Parathyroid adenoma (tissue), 2 donors: ENCODE measurements at regions not wholly inside any gene's neighbourhood (a gene's known extent, or its start where the extent isn't known, plus 50 kb on each side); places are given as distances from the start of the nearest gene placed in this dataset.

Source experiments
- H2AFZ ChIP-seq: fragments of 300-600 bp; sonication (generic); one replicate; pipeline ENCODE4 v1.7.0; 2017; ENCODE audit warnings: antibody characterized with exemption, mild to moderate bottlenecking
- H3K27ac ChIP-seq: fragments of 300-600 bp; sonication (generic); one replicate; pipeline ENCODE4 v1.7.0; 2017
- H3K27me3 ChIP-seq: fragments of 300-600 bp; sonication (generic); one replicate; pipeline ENCODE4 v1.7.0; 2017; ENCODE audit warnings: low read length; ENCODE audit not compliant: control insufficient read depth, insufficient read depth
- H3K36me3 ChIP-seq: fragments of 300-600 bp; sonication (generic); one replicate; pipeline ENCODE4 v1.7.0; 2017; ENCODE audit warnings: low read length; ENCODE audit not compliant: control insufficient read depth, insufficient read depth
- H3K4me1 ChIP-seq: fragments of 300-600 bp; sonication (generic); one replicate; pipeline ENCODE4 v1.7.0; 2017; ENCODE audit warnings: control low read depth
- H3K4me2 ChIP-seq: fragments of 300-600 bp; sonication (generic); one replicate; pipeline ENCODE4 v1.7.0; 2017; ENCODE audit warnings: low read length
- H3K4me3 ChIP-seq: fragments of 300-600 bp; sonication (generic); one replicate; pipeline ENCODE4 v1.7.0; 2017; ENCODE audit warnings: low read depth, low read length
- H3K79me2 ChIP-seq: fragments of 300-600 bp; sonication (generic); one replicate; pipeline ENCODE4 v1.7.0; 2017; ENCODE audit warnings: control low read depth
- H3K9ac ChIP-seq: fragments of 300-600 bp; sonication (generic); one replicate; pipeline ENCODE4 v1.7.0; 2017; ENCODE audit warnings: mild to moderate bottlenecking
- H3K9me3 ChIP-seq: fragments of 300-600 bp; sonication (generic); one replicate; pipeline ENCODE4 v1.7.0; 2017; ENCODE audit warnings: low read length; ENCODE audit not compliant: control insufficient read depth
- CTCF ChIP-seq: fragments of 300-600 bp; sonication (generic); IDR thresholded peaks from one replicate; pipeline ENCODE4 v1.7.0; 2017; ENCODE audit warnings: antibody characterized with exemption, mild to moderate bottlenecking
- donor health status: primary hyperparathyroidism.

- Histone ChIP-seq H3K4me2 (no peak overlapping the region), H3K27ac (no peak overlapping the region), H3K4me3 (no peak overlapping the region), H3K27me3 (no peaks in the 10 kb centered on the region), H3K79me2 (no peaks in the 10 kb centered on the region), H3K4me1 (peaks cover 7% of the 10 kb centered on the region), H3K36me3 (no peaks in the 10 kb centered on the region), H3K9ac (no peak overlapping the region), H3K9me3 (no peaks in the 10 kb centered on the region), H2AFZ (no peak overlapping the region)
- no peak for TF ChIP-seq CTCF
Observed at GRCh38 chr6:91099479-91099878, 512.6 kb upstream of the MAP3K7 start.

- H3K4me2 ChIP-seq, result no peak overlapping the region
- H3K27ac ChIP-seq, result no peak overlapping the region
- H3K9ac ChIP-seq, result no peak overlapping the region
- TF ChIP-seq CTCF, result no peak
- no peak overlapping the region for H2AFZ ChIP-seq
- H3K9me3 ChIP-seq, result no peaks in the 10 kb centered on the region
- H3K4me1 ChIP-seq, result peaks cover 7% of the 10 kb centered on the region
- H3K79me2 ChIP-seq, result no peaks in the 10 kb centered on the region
- H3K27me3 ChIP-seq, result no peaks in the 10 kb centered on the region
- H3K4me3 ChIP-seq, result no peak overlapping the region
- H3K36me3 ChIP-seq, result no peaks in the 10 kb centered on the region
Observed at GRCh38 chr6:91098006-91098405, 511.1 kb upstream of the MAP3K7 start.

- no peak for TF ChIP-seq CTCF
- Histone ChIP-seq H3K4me2 (peak overlapping the region; percentile 54), H3K4me3 (peak overlapping the region; percentile 21)
Observed at GRCh38 chr6:91097364-91097763, 510.5 kb upstream of the MAP3K7 start.

GRCh38 chr6:91094806-91095475 is 508.1 kb upstream of the MAP3K7 start:
- H2AFZ ChIP-seq, result no peak overlapping the region
- no peak overlapping the region for H3K27ac ChIP-seq
- no peak for TF ChIP-seq CTCF
- H3K9ac ChIP-seq, result no peak overlapping the region
- H3K79me2 ChIP-seq, result no peaks in the 10 kb centered on the region
- no peak overlapping the region for H3K4me3 ChIP-seq
- H3K4me2 ChIP-seq, result no peak overlapping the region
- H3K27me3 ChIP-seq, result no peaks in the 10 kb centered on the region
- no peaks in the 10 kb centered on the region for H3K36me3 ChIP-seq
- H3K4me1 ChIP-seq, result peaks cover 7% of the 10 kb centered on the region
- H3K9me3 ChIP-seq, result no peaks in the 10 kb centered on the region

More at GRCh38 chr6:91097364-91097763, 510.5 kb upstream of the MAP3K7 start:
- Histone ChIP-seq H3K9me3 (no peaks in the 10 kb centered on the region), H3K9ac (no peak overlapping the region), H3K36me3 (no peaks in the 10 kb centered on the region), H3K27ac (peak overlapping the region; percentile 5), H3K79me2 (no peaks in the 10 kb centered on the region), H3K27me3 (no peaks in the 10 kb centered on the region), H2AFZ (peak overlapping the region; percentile 63), H3K4me1 (peaks cover 7% of the 10 kb centered on the region)

- no peaks in the 10 kb centered on the region for H3K27me3 ChIP-seq
- H3K4me1 ChIP-seq, result peaks cover 7% of the 10 kb centered on the region
- no peaks in the 10 kb centered on the region for H3K9me3 ChIP-seq
- H3K79me2 ChIP-seq, result no peaks in the 10 kb centered on the region
- H3K27ac ChIP-seq, result no peak overlapping the region
- no peak overlapping the region for H3K4me2 ChIP-seq
- H2AFZ ChIP-seq, result no peak overlapping the region
- TF ChIP-seq CTCF, result no peak
- no peak overlapping the region for H3K4me3 ChIP-seq
- no peaks in the 10 kb centered on the region for H3K36me3 ChIP-seq
- no peak overlapping the region for H3K9ac ChIP-seq
Observed at GRCh38 chr6:91094341-91094740, 507.5 kb upstream of the MAP3K7 start.
